ENCODE measurements at regions not wholly inside any gene's neighbourhood (a gene's known extent, or its start where the extent isn't known, plus 50 kb on each side); places are given as distances from the start of the nearest gene placed in this dataset.

- H2AFZ ChIP-seq (ENCODE audit: control insufficient read depth, low read depth, low read length) = no peak overlapping the region
- ChIA-PET POLR2A (no interaction called here), RAD21 (ENCODE audit: unreplicated experiment) (no interaction called here), SMC1A (ENCODE audit: uncharacterized antibody, unreplicated experiment) (no interaction called here), CTCF (no interaction called here)
- no TSS peak for BruUV-seq (replicated peaks)
- no peak overlapping the region for H3K4me2 ChIP-seq (ENCODE audit: control insufficient read depth, insufficient read depth)
- in situ Hi-C loops (cut with MboI) = no loop called here
- no peak for FAIRE-seq
- no peaks in the 10 kb centered on the region for H3K36me3 ChIP-seq (ENCODE audit: control insufficient read depth in 2 of 2, insufficient read depth in 2 of 2, low read length in 1 of 2)
- TF ChIP-seq SREBF1 (IDR thresholded peaks at IDR 0.05; ENCODE audit: low read length) (no peak), ETV6 (conservative IDR thresholded peaks at IDR 0.05 in 1 of 2, IDR thresholded peaks at IDR 0.05 in 1 of 2; ENCODE audit: borderline replicate concordance in 1 of 2, low read depth in 1 of 2) (no peak), CHD4 (IDR thresholded peaks at IDR 0.05) (no peak)
- H3K79me2 ChIP-seq (ENCODE audit: control insufficient read depth, insufficient read depth, low read length) = no peaks in the 10 kb centered on the region
- ATAC-seq = no peak
- H3K27ac ChIP-seq (ENCODE audit: control insufficient read depth, insufficient read depth) = no peak overlapping the region
- WGBS (ENCODE audit: insufficient coverage, insufficient replicate concordance, low lambda C conversion rate, missing lambda C conversion rate) = 0% methylated on average over 1 of the region's 1 CpG
- H3K27me3 ChIP-seq (replicated peaks in 1 of 2; ENCODE audit: control insufficient read depth in 2 of 2, insufficient read depth in 2 of 2, low read length in 1 of 2) = no peaks in the 10 kb centered on the region
- H4K20me1 ChIP-seq (ENCODE audit: control insufficient read depth, insufficient read depth) = no peaks in the 10 kb centered on the region
- no peak overlapping the region for H3K9ac ChIP-seq (ENCODE audit: control insufficient read depth, insufficient read depth, low read length)
- DNase-seq (ENCODE audit: low read depth, low spot score) = no peak
- H3K4me3 ChIP-seq = no peak overlapping the region
- H3K4me1 ChIP-seq (ENCODE audit: control insufficient read depth, insufficient read depth, low read length) = no peaks in the 10 kb centered on the region
- H3K9me3 ChIP-seq (replicated peaks; ENCODE audit: control insufficient read depth, insufficient read depth, low read length) = no peaks in the 10 kb centered on the region
- intact Hi-C loops (cut with micrococcal nuclease; ENCODE audit: unreplicated experiment) = no loop called here
These were observed 1545.4 kb upstream of the PCDH10 start for GRCh38 chr4:131603705-131604104.

GRCh38 chr4:131609039-131609438, 1540.1 kb upstream of the PCDH10 start:
- ChIA-PET POLR2A (no interaction called here), CTCF (no interaction called here), SMC1A (ENCODE audit: uncharacterized antibody, unreplicated experiment) (interaction anchor here (0.9 kb wide), 2 partner anchors 9 to 12 kb away, joined by 3 read pairs; no protein-coding TSS in a partner anchor), RAD21 (ENCODE audit: unreplicated experiment) (no interaction called here)
- Histone ChIP-seq H3K27me3 (replicated peaks in 1 of 2; ENCODE audit: control insufficient read depth in 2 of 2, insufficient read depth in 2 of 2, low read length in 1 of 2) (no peaks in the 10 kb centered on the region), H3K4me1 (ENCODE audit: control insufficient read depth, insufficient read depth, low read length) (no peaks in the 10 kb centered on the region), H3K9ac (ENCODE audit: control insufficient read depth, insufficient read depth, low read length) (no peak overlapping the region), H3K27ac (ENCODE audit: control insufficient read depth, insufficient read depth) (no peak overlapping the region), H3K9me3 (replicated peaks; ENCODE audit: control insufficient read depth, insufficient read depth, low read length) (no peaks in the 10 kb centered on the region), H3K4me2 (ENCODE audit: control insufficient read depth, insufficient read depth) (no peak overlapping the region), H2AFZ (ENCODE audit: control insufficient read depth, low read depth, low read length) (no peak overlapping the region), H3K36me3 (ENCODE audit: control insufficient read depth in 2 of 2, insufficient read depth in 2 of 2, low read length in 1 of 2) (no peaks in the 10 kb centered on the region), H3K4me3 (no peak overlapping the region), H4K20me1 (ENCODE audit: control insufficient read depth, insufficient read depth) (no peaks in the 10 kb centered on the region), H3K79me2 (ENCODE audit: control insufficient read depth, insufficient read depth, low read length) (no peaks in the 10 kb centered on the region)
- DNase-seq (ENCODE audit: low read depth, low spot score) (no peak), ATAC-seq (no peak), FAIRE-seq (no peak)
- intact Hi-C loops (cut with micrococcal nuclease; ENCODE audit: unreplicated experiment) (no loop called here), in situ Hi-C loops (cut with MboI) (no loop called here)
- no TSS peak for BruUV-seq (replicated peaks)
- TF ChIP-seq NFIC (IDR thresholded peaks at IDR 0.05; ENCODE audit: low read depth, low read length) (no peak), SPI1 (IDR thresholded peaks at IDR 0.05; ENCODE audit: borderline replicate concordance, insufficient read depth, low read depth, low read length) (no peak), RAD21 (IDR thresholded peaks at IDR 0.05; ENCODE audit: insufficient read depth, low read depth, low read length) (no peak), STAT3 (IDR thresholded peaks at IDR 0.05; ENCODE audit: low read depth, low read length) (no peak), SUPT20H (IDR thresholded peaks at IDR 0.05; ENCODE audit: borderline replicate concordance, control insufficient read depth, low read depth, low read length) (no peak), RBBP5 (conservative IDR thresholded peaks at IDR 0.05) (no peak), BMI1 (IDR thresholded peaks at IDR 0.05; ENCODE audit: borderline replicate concordance) (no peak), ESRRA (IDR thresholded peaks at IDR 0.05; ENCODE audit: low read length) (no peak), NR2C2 (IDR thresholded peaks at IDR 0.05; ENCODE audit: borderline replicate concordance, control insufficient read depth, insufficient read length, low read depth) (no peak), BCLAF1 (IDR thresholded peaks at IDR 0.05) (no peak), NFXL1 (IDR thresholded peaks at IDR 0.05; ENCODE audit: borderline replicate concordance) (no peak), CBX3 (IDR thresholded peaks at IDR 0.05; ENCODE audit: borderline replicate concordance, low read depth) (no peak), ZNF217 (IDR thresholded peaks at IDR 0.05) (no peak), ZNF207 (IDR thresholded peaks at IDR 0.05; ENCODE audit: borderline replicate concordance) (no peak)
- TF ChIP-seq, protein P1, sequence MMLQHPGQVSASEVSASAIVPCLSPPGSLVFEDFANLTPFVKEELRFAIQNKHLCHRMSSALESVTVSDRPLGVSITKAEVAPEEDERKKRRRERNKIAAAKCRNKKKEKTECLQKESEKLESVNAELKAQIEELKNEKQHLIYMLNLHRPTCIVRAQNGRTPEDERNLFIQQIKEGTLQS (IDR thresholded peaks at IDR 0.05; ENCODE audit: borderline replicate concordance, extremely low read depth, low read depth, low read length) = no peak

Data from GM12878 (cell line).